ENCODE measurements at regions not wholly inside any gene's neighbourhood (a gene's known extent, or its start where the extent isn't known, plus 50 kb on each side); places are given as distances from the start of the nearest gene placed in this dataset.

DNA sequence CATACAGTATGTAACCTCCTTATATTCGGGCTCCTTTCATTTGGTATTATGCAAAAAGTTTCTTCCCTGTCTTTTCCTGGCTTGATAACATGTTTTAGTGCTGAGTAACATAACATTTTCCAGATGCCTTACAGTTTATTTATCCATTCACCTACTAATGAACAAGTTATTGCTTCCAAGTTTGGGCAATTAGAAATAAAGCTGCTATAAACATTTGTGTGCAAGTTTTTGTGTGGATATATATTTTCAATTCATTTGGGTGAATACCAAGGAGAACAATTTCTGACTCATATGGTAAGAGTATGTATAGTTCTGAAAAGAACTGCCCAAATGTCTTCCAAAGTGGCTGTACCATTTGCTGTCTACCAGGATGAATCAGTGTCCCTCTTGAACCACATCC, 360.9 kb downstream of the PCDH17 start:
- TF ChIP-seq CTCF (IDR thresholded peaks at IDR 0.05): no peak
- no peak for TF ChIP-seq POLR2AphosphoS5 (IDR thresholded peaks at IDR 0.05)
